Astrocyte (in vitro differentiated cells and primary cell): ENCODE measurements at regions not wholly inside any gene's neighbourhood (a gene's known extent, or its start where the extent isn't known, plus 50 kb on each side); places are given as distances from the start of the nearest gene placed in this dataset.

ENCODE experiments used
- DNase-seq: peaks from one replicate; pipeline ENCODE4 v3.0.0-alpha.2; 2010; ENCODE audit warnings: low read depth
- FAIRE-seq: peaks from 2 replicates; lab custom pipeline; 2011; peaks lifted over from hg19 to GRCh38; lab: Jason Lieb, UNC
- H2AFZ ChIP-seq: 2 replicates; pipeline ENCODE4 v1.6.0; 2012; ENCODE audit warnings: low read depth, low read length, inconsistent platforms
- H3K27ac ChIP-seq: 2 replicates; pipeline ENCODE4 v1.5.1; 2011; ENCODE audit warnings: low read depth, low read length, inconsistent platforms
- H3K27me3 ChIP-seq: 2 replicates; pipeline ENCODE4 v1.6.0; 2011; ENCODE audit warnings: low read length, inconsistent platforms; ENCODE audit not compliant: insufficient read depth
- H3K36me3 ChIP-seq: 2 replicates; pipeline ENCODE4 v1.5.1; 2011; ENCODE audit warnings: low read length, inconsistent platforms; ENCODE audit not compliant: insufficient read depth
- H3K4me1 ChIP-seq: 2 replicates; pipeline ENCODE4 v1.5.1; 2011; ENCODE audit warnings: low read length, inconsistent platforms; ENCODE audit not compliant: insufficient read depth
- H3K4me2 ChIP-seq: 2 replicates; pipeline ENCODE4 v1.6.0; 2012; ENCODE audit warnings: low read length, inconsistent platforms
- H3K4me3 ChIP-seq: 2 replicates; pipeline ENCODE4 v1.5.1; 2011; ENCODE audit warnings: low read depth, mild to moderate bottlenecking, low read length, inconsistent platforms; ENCODE audit not compliant: insufficient read depth
- H3K79me2 ChIP-seq: 2 replicates; pipeline ENCODE4 v1.6.0; 2012; ENCODE audit warnings: mild to moderate bottlenecking, low read length, inconsistent platforms; ENCODE audit not compliant: insufficient read depth
- H3K9ac ChIP-seq: 2 replicates; pipeline ENCODE4 v1.6.0; 2012; ENCODE audit warnings: mild to moderate bottlenecking, low read length, inconsistent platforms
- H3K9me3 ChIP-seq: 2 replicates; pipeline ENCODE4 v1.5.1; 2012; ENCODE audit warnings: low read depth, mild to moderate bottlenecking, low read length, inconsistent platforms; ENCODE audit not compliant: insufficient read depth
- H4K20me1 ChIP-seq: 2 replicates; pipeline ENCODE4 v1.6.0; 2012; ENCODE audit warnings: low read length, inconsistent platforms; ENCODE audit not compliant: insufficient read depth
- H3K27ac Mint-ChIP-seq: one replicate; pipeline ENCODE4 v1.8.0; 2021; ENCODE audit warnings: mild to moderate bottlenecking, mixed read lengths; ENCODE audit not compliant: unreplicated experiment
- H3K27me3 Mint-ChIP-seq: one replicate; pipeline ENCODE4 v1.8.0; 2021; ENCODE audit warnings: low read depth, mixed read lengths; ENCODE audit not compliant: unreplicated experiment
- H3K36me3 Mint-ChIP-seq: one replicate; pipeline ENCODE4 v1.8.0; 2021; ENCODE audit warnings: low read depth, mixed read lengths; ENCODE audit not compliant: unreplicated experiment
- H3K4me1 Mint-ChIP-seq: one replicate; pipeline ENCODE4 v1.8.0; 2021; ENCODE audit warnings: low read depth, mixed read lengths; ENCODE audit not compliant: unreplicated experiment
- H3K4me3 Mint-ChIP-seq: one replicate; pipeline ENCODE4 v1.8.0; 2021; ENCODE audit warnings: mild to moderate bottlenecking, moderate library complexity, mixed read lengths; ENCODE audit not compliant: unreplicated experiment
- H3K9me3 Mint-ChIP-seq: one replicate; pipeline ENCODE4 v1.8.0; 2021; ENCODE audit warnings: mild to moderate bottlenecking, mixed read lengths; ENCODE audit not compliant: unreplicated experiment
- CTCF ChIP-seq: IDR thresholded peaks from 2 replicates; pipeline ENCODE4 v1.5.1; 2011; ENCODE audit warnings: low read depth, mild to moderate bottlenecking, inconsistent platforms, low read length, moderate library complexity; ENCODE audit not compliant: insufficient read depth
- EZH2 ChIP-seq: IDR thresholded peaks from 2 replicates; pipeline ENCODE4 v1.6.1; 2012; ENCODE audit warnings: mild to moderate bottlenecking, low read length, inconsistent platforms; ENCODE audit not compliant: insufficient read depth

DNA sequence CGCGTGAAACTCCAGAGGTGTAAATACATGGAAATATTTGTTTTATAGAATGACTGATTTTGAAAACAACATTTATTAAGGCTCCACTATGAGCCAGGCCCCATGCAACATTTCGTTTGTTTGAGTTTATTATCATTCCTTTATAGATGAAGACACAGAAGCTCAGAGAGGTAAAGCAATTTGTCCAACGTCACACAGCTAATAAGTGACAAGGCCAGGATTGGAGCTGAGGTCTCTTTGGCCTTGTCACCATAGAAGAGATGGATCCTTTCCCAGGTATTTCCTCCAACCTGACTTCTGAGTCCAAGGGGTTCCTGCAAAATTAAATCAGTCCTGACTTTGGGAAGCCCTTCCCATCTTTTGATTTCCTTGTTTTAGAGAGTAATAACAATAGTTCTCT lies 98.0 kb downstream of the SYF2 start:
- Mint-ChIP-seq H3K4me1 (peaks cover 5% of the 10 kb centered on the region), H3K27me3 (peaks cover 46% of the 10 kb centered on the region), H3K9me3 (peaks cover 3% of the 10 kb centered on the region), H3K27ac (no peak overlapping the region), H3K4me3 (no peak overlapping the region), H3K36me3 (no peaks in the 10 kb centered on the region)
- H3K9me3 ChIP-seq = no peaks in the 10 kb centered on the region
- FAIRE-seq (no peak), DNase-seq (no peak)
- H3K4me1 ChIP-seq = no peaks in the 10 kb centered on the region
- no peaks in the 10 kb centered on the region for H3K79me2 ChIP-seq
- H2AFZ ChIP-seq = no peak overlapping the region
- H3K9ac ChIP-seq = no peak overlapping the region
- H3K4me3 ChIP-seq = no peak overlapping the region
- no peaks in the 10 kb centered on the region for H3K36me3 ChIP-seq
- TF ChIP-seq CTCF = no peak
- no peak for TF ChIP-seq EZH2
- H3K27ac ChIP-seq = no peak overlapping the region
- no peaks in the 10 kb centered on the region for H4K20me1 ChIP-seq
- no peak overlapping the region for H3K4me2 ChIP-seq
- H3K27me3 ChIP-seq = peaks cover 44% of the 10 kb centered on the region

- Mint-ChIP-seq H3K36me3 (no peaks in the 10 kb centered on the region), H3K27me3 (peaks cover 35% of the 10 kb centered on the region), H3K4me1 (peaks cover 4% of the 10 kb centered on the region), H3K27ac (no peak overlapping the region), H3K4me3 (no peak overlapping the region), H3K9me3 (no peaks in the 10 kb centered on the region)
- Histone ChIP-seq H3K4me2 (no peak overlapping the region), H3K9me3 (no peaks in the 10 kb centered on the region), H3K27me3 (peaks cover 24% of the 10 kb centered on the region), H3K36me3 (no peaks in the 10 kb centered on the region), H3K9ac (no peak overlapping the region), H3K4me3 (no peak overlapping the region), H3K79me2 (no peaks in the 10 kb centered on the region), H3K4me1 (no peaks in the 10 kb centered on the region), H3K27ac (no peak overlapping the region), H2AFZ (no peak overlapping the region), H4K20me1 (no peaks in the 10 kb centered on the region)
- FAIRE-seq (no peak), DNase-seq (no peak)
- TF ChIP-seq CTCF = no peak
- no peak for TF ChIP-seq EZH2
Measured at GRCh38 chr1:25131794-25132193, 100.5 kb downstream of the SYF2 start.

DNA sequence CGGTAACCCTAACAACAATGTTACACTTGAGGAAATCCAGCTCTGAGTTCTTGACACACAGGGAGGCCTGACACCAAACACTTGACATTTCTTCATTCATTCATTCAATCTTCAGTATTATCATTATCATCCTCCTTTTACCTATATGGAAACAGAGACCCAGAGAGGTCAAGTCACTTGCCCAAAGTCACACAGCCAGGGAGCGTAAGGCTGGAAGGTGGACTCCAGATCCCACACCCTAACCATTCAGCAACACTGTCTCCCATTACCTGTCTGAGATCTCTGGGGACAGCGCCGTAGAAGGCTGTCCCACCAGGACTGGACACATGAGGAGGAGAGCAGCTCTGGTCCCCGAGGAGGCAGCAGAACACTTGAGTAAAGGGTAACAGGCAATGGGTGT lies 101.4 kb downstream of the SYF2 start:
- Histone ChIP-seq H3K4me1 (no peaks in the 10 kb centered on the region), H3K27ac (no peak overlapping the region), H3K4me2 (no peak overlapping the region), H3K9me3 (no peaks in the 10 kb centered on the region), H4K20me1 (no peaks in the 10 kb centered on the region), H3K79me2 (no peaks in the 10 kb centered on the region), H3K27me3 (peaks cover 25% of the 10 kb centered on the region), H3K36me3 (no peaks in the 10 kb centered on the region), H2AFZ (no peak overlapping the region), H3K4me3 (no peak overlapping the region), H3K9ac (no peak overlapping the region)
- Mint-ChIP-seq H3K27me3 (peaks cover 35% of the 10 kb centered on the region), H3K9me3 (no peaks in the 10 kb centered on the region), H3K4me1 (peaks cover 4% of the 10 kb centered on the region), H3K27ac (no peak overlapping the region), H3K4me3 (no peak overlapping the region), H3K36me3 (no peaks in the 10 kb centered on the region)
- DNase-seq (no peak), FAIRE-seq (no peak)
- TF ChIP-seq EZH2 = no peak
- TF ChIP-seq CTCF = no peak
